A673 (cell line): ENCODE measurements at regions not wholly inside any gene's neighbourhood (a gene's known extent, or its start where the extent isn't known, plus 50 kb on each side); places are given as distances from the start of the nearest gene placed in this dataset.

ENCODE experiments used
- BruUV-seq: library from RNA; stranded (reverse); fragments of 400-500 nt; replicated peaks from 2 replicates; lab custom pipeline; 2021; lab: Mats Ljungman, UMichigan
- CTCF ChIA-PET: fragments of 300-600 bp; sonication (Branson Sonifier 250); formaldehyde crosslinking; loops from one replicate; lab custom pipeline; 2022; ENCODE audit warnings: antibody characterized with exemption; lab: Charles Lee
- POLR2A ChIA-PET: fragments of 300-600 bp; sonication (Branson Sonifier 250); formaldehyde crosslinking; loops from one replicate; lab custom pipeline; 2022; ENCODE audit warnings: antibody characterized with exemption; ENCODE audit not compliant: low non-redundant PET; lab: Charles Lee
- DNase-seq: peaks from one replicate; pipeline ENCODE4 v3.0.0-alpha.2; 2015; ENCODE audit warnings: low spot score
- H3K27ac ChIP-seq: fragments of 200-600 bp; sonication (generic); 2 replicates; pipeline ENCODE4 v1.5.1; 2016; ENCODE audit warnings: mixed run types, low read depth, mild to moderate bottlenecking, mixed read lengths, antibody characterized with exemption, low read length; ENCODE audit not compliant: poor library complexity, severe bottlenecking
- H3K27me3 ChIP-seq: fragments of 200-600 bp; sonication (generic); replicated peaks from 2 replicates; pipeline ENCODE4 v1.6.1; 2017; ENCODE audit warnings: mixed run types, low read depth, mild to moderate bottlenecking, mixed read lengths, antibody characterized with exemption, low read length; ENCODE audit not compliant: insufficient read depth, poor library complexity
- H3K36me3 ChIP-seq: fragments of 200-600 bp; sonication (generic); 2 replicates; pipeline ENCODE4 v1.6.1; 2016; ENCODE audit warnings: mixed run types, mild to moderate bottlenecking, mixed read lengths, antibody characterized with exemption, low read length; ENCODE audit not compliant: insufficient read depth, poor library complexity, severe bottlenecking
- H3K4me1 ChIP-seq: fragments of 200-600 bp; sonication (generic); 2 replicates; pipeline ENCODE4 v1.6.1; 2017; ENCODE audit warnings: mixed run types, mild to moderate bottlenecking, mixed read lengths, antibody characterized with exemption, low read length; ENCODE audit not compliant: insufficient read depth, poor library complexity, severe bottlenecking
- H3K4me3 ChIP-seq: fragments of 200-600 bp; sonication (generic); 2 replicates; pipeline ENCODE4 v1.5.1; 2016; ENCODE audit warnings: low read depth, mixed run types, mild to moderate bottlenecking, mixed read lengths, low read length; ENCODE audit not compliant: poor library complexity, severe bottlenecking
- H3K9me3 ChIP-seq: fragments of 200-600 bp; sonication (generic); 2 replicates; pipeline ENCODE4 v1.6.1; 2016; ENCODE audit warnings: mixed run types, low read depth, mild to moderate bottlenecking, mixed read lengths, antibody characterized with exemption, low read length; ENCODE audit not compliant: poor library complexity, severe bottlenecking
- EZH2 ChIP-seq: fragments of 200-600 bp; sonication (generic); IDR thresholded peaks from 2 replicates; pipeline ENCODE4 v1.6.1; 2017; ENCODE audit warnings: borderline replicate concordance, low read depth, mild to moderate bottlenecking, mixed read lengths, antibody characterized with exemption, low read length; ENCODE audit not compliant: poor library complexity, severe bottlenecking
- intact Hi-C: fragments of 100-400 bp; cut with micrococcal nuclease; formaldehyde crosslinking; loops from one replicate; pipeline ENCODE4 v1.10.0; 2022; ENCODE audit not compliant: unreplicated experiment
- TF ChIP-seq, protein P1 (sequence below): fragments of 300-800, 200-600 bp; sonication (generic); conservative IDR thresholded peaks from 2 replicates; pipeline ENCODE4 v1.5.1; 2017; ENCODE audit warnings: low read depth, mild to moderate bottlenecking, antibody characterized with exemption, low read length, moderate library complexity, mixed read lengths

DNA sequence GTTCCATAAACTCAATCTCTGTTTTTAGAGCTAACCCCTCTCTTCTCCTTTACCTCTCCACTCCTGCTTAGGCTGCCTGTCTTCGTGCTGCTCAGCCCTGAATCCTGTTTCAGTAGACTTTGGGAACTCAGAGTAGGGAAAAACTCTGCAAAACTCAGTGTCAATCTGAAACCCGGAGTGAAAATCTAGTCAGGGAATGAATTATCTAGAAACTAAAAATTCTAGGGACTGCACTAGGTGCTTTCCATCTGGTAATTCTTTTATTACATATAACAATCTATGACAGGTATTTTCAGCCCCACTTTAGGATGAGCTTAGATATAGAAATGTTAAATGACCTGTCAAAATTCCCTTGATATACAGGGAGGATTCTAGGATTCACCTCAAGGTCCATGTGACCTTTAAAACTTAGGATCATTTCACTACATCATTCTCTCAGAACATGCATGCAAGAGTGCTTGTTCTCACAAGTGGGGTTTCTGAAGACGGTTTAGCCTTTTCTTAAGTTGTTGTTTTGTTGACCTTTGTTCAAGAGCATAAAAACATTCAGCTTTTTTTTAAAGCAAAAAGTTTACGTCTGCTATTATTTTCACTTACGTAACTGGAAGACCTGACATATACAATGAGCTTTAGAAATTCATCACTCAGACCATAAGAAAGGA, 108.2 kb upstream of the MBNL1 start:
- TF ChIP-seq, protein P1, sequence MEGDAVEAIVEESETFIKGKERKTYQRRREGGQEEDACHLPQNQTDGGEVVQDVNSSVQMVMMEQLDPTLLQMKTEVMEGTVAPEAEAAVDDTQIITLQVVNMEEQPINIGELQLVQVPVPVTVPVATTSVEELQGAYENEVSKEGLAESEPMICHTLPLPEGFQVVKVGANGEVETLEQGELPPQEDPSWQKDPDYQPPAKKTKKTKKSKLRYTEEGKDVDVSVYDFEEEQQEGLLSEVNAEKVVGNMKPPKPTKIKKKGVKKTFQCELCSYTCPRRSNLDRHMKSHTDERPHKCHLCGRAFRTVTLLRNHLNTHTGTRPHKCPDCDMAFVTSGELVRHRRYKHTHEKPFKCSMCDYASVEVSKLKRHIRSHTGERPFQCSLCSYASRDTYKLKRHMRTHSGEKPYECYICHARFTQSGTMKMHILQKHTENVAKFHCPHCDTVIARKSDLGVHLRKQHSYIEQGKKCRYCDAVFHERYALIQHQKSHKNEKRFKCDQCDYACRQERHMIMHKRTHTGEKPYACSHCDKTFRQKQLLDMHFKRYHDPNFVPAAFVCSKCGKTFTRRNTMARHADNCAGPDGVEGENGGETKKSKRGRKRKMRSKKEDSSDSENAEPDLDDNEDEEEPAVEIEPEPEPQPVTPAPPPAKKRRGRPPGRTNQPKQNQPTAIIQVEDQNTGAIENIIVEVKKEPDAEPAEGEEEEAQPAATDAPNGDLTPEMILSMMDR = no peak
- TF ChIP-seq EZH2 = no peak
- Histone ChIP-seq H3K4me1 (no peaks in the 10 kb centered on the region), H3K4me3 (no peak overlapping the region), H3K27ac (no peak overlapping the region), H3K9me3 (peaks cover 9% of the 10 kb centered on the region), H3K36me3 (no peaks in the 10 kb centered on the region), H3K27me3 (no peaks in the 10 kb centered on the region)
- intact Hi-C loops = no loop called here
- no TSS peak for BruUV-seq
- POLR2A ChIA-PET = no interaction called here
- DNase-seq = no peak
- CTCF ChIA-PET = no interaction called here

- Histone ChIP-seq H3K27ac (no peak overlapping the region), H3K36me3 (no peaks in the 10 kb centered on the region), H3K27me3 (no peaks in the 10 kb centered on the region), H3K4me3 (no peak overlapping the region), H3K4me1 (peaks cover 5% of the 10 kb centered on the region), H3K9me3 (no peaks in the 10 kb centered on the region)
- intact Hi-C loops = no loop called here
- TF ChIP-seq, protein P1 = no peak
- no peak for TF ChIP-seq EZH2
- ChIA-PET CTCF (interaction anchor here (0.5 kb wide), 1 partner anchor 350 kb away, joined by 4 read pairs; no protein-coding TSS in a partner anchor), POLR2A (no interaction called here)
- no peak for DNase-seq
- BruUV-seq = no TSS peak
Measured at GRCh38 chr3:152172460-152172859, 96.3 kb upstream of the MBNL1 start.

GRCh38 chr3:152173627-152174026, 95.1 kb upstream of the MBNL1 start:
- Histone ChIP-seq H3K4me1 (peaks cover 5% of the 10 kb centered on the region), H3K27ac (no peak overlapping the region), H3K9me3 (no peaks in the 10 kb centered on the region), H3K27me3 (no peaks in the 10 kb centered on the region), H3K4me3 (no peak overlapping the region), H3K36me3 (no peaks in the 10 kb centered on the region)
- DNase-seq = no peak
- TF ChIP-seq, protein P1 = no peak
- TF ChIP-seq EZH2 = no peak
- ChIA-PET CTCF (no interaction called here), POLR2A (no interaction called here)
- intact Hi-C loops = no loop called here
- BruUV-seq = no TSS peak
